ENCODE measurements at regions not wholly inside any gene's neighbourhood (a gene's known extent, or its start where the extent isn't known, plus 50 kb on each side); places are given as distances from the start of the nearest gene placed in this dataset.
"Not testable (repeated sequence)": the region's sequence is repeated elsewhere in the genome, so short reads cannot be mapped to it uniquely, and the experiment has no call there.

DNA sequence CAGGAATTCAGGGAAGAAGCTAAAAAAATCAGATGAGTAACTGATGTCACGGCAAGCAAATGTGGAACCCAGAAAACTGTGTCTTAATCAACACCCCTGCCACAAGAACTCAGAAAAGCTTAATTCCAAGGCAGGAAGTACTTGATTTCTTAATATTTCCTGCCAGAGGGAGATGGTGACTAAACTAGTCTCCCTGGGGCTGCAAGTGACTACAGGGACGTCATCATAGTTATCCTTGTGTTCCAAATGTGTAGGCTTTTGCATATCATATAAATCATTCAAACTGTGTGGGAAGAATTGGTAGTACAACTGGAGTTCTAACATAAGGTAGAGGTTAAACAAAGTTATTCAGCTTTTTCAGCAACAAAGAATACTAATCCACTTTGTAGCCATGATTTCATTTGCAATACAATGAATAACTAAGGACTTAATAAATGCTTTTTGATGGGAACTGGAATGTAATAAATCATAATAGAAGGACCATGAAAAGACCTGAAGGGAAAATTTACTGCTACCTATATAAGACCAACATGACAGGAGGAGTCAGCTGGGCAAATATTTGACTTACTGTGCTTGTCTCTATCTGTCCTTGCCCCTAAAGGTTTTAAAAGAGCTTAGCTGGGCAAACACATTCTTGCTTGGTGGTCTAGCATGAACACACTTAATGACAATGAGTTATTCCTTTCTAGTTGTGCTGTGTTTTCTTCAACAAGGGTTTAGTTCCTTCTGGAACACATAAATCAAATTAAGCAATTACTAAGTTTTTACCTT is 76.0 kb upstream of the NECTIN3 start:
- Histone ChIP-seq H3K9me3 (ENCODE audit: insufficient read depth, low read length) (no peaks in the 10 kb centered on the region; the same call in 1 of the 2 replicates), H3K4me3 (ENCODE audit: insufficient read length, low read depth) (no peak overlapping the region), H3K9ac (ENCODE audit: insufficient read length, low read depth) (no peak overlapping the region), H3K36me3 (ENCODE audit: insufficient read depth, insufficient read length, low read length) (no peaks in the 10 kb centered on the region), H3K4me1 (ENCODE audit: insufficient read depth, insufficient read length) (no peaks in the 10 kb centered on the region), H3K27me3 (ENCODE audit: insufficient read depth, insufficient read length) (no peaks in the 10 kb centered on the region)
- DNase-seq (ENCODE audit: low read depth, low spot score): no peak
- TF ChIP-seq SUZ12 (IDR thresholded peaks at IDR 0.05; ENCODE audit: extremely low read depth, insufficient read depth, insufficient read length): no peak
- TF ChIP-seq ZNF274 (IDR thresholded peaks at IDR 0.05; ENCODE audit: low read depth, low read length): no peak
- TF ChIP-seq YY1 (IDR thresholded peaks at IDR 0.05; ENCODE audit: insufficient read depth, insufficient read length): no peak

DNA sequence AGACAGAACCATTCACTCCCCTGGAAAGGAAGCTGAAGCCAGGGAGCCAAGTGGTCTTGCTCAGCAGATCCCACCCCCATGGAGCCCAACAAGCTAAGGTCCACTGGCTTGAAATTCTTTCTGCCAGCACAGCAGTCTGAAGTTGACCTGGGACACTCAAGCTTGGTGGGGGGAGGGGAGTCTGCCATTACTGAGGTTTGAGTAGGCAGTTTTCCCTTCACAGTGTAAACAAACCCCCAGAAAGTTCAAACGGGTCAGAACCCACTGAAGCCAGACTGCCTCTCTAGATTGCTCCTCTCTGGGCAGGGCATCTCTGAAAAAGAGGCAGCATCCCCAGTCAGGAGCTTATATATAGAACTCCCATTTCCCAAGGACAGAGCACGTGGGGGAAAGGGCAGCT is 72.8 kb upstream of the NECTIN3 start:
- not testable (repeated sequence) for H3K36me3 ChIP-seq (ENCODE audit: insufficient read depth, insufficient read length, low read length); H3K9me3 ChIP-seq (ENCODE audit: insufficient read depth, low read length); H3K27me3 ChIP-seq (ENCODE audit: insufficient read depth, insufficient read length); H3K4me1 ChIP-seq (ENCODE audit: insufficient read depth, insufficient read length); DNase-seq (ENCODE audit: low read depth, low spot score); H3K4me3 ChIP-seq (ENCODE audit: insufficient read length, low read depth); H3K9ac ChIP-seq (ENCODE audit: insufficient read length, low read depth)

DNA sequence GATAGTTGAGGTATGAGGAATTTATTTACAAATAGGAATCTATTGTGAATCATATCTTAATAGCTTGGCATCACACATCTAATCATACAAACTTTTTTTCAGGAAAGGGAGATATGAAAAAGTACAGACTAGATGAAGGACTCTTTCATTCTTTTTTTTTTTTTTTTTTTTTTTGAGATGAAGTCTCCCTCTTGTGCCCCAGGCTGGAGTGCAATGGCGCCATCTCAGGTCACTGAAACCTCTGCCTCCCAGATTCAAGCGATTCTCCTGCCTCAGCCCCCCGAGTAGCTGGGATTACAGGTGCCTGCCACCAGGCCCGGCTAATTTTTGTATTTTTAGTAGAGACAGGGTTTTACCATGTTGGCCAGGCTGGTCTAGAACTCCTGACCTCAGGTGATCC is 65.1 kb upstream of the NECTIN3 start:
- H3K36me3 ChIP-seq (ENCODE audit: insufficient read depth, insufficient read length, low read length); H3K4me1 ChIP-seq (ENCODE audit: insufficient read depth, insufficient read length); H3K4me3 ChIP-seq (ENCODE audit: insufficient read length, low read depth); H3K27me3 ChIP-seq (ENCODE audit: insufficient read depth, insufficient read length); DNase-seq (ENCODE audit: low read depth, low spot score); H3K9ac ChIP-seq (ENCODE audit: insufficient read length, low read depth); H3K9me3 ChIP-seq (ENCODE audit: insufficient read depth, low read length): not testable (repeated sequence)

DNA sequence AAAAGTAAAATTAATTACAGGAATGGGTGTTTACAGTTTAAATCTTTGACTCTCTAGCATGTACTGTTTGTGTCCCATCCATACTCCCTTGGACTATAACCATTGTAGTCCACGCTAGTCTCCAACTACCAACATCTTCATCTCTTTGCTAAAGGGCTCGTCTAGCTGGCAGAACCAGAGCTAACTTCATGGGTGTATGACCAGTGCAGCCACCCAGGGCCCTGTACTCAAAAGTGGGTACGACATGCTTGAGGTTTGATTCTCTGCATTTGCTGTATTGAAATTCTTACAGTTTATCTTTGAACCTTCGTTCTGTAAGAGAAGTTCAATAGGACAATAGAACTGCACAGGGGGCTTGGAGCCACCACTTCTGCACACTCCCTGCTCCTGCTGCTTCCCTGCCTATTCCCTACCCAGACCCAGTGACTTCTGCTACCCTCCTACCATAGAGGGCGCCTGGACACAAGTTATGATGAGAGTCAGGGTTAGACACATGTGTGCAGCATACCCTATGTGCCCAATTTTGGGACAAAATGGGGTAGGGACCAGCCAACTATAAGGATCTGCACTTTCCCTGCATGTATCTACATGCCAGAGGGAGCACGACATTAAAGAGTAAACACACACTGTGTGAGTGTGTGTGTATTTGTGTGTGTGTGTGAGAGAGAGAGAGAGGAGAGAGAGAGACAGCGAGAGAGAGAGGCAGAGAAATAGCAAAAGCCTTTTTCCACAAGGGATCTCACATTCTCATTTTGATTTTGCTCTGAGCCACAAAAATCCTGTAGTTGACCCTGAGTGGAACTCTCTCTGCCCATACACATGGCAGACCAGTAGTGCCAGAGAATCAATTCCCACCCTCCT is 59.0 kb upstream of the NECTIN3 start:
- TF ChIP-seq YY1 (IDR thresholded peaks at IDR 0.05; ENCODE audit: insufficient read depth, insufficient read length): no peak
- no peak for TF ChIP-seq SUZ12 (IDR thresholded peaks at IDR 0.05; ENCODE audit: extremely low read depth, insufficient read depth, insufficient read length)
- no peak for TF ChIP-seq ZNF274 (IDR thresholded peaks at IDR 0.05; ENCODE audit: low read depth, low read length)

More for the DNA sequence above, 59.0 kb upstream of the NECTIN3 start:
- no peaks in the 10 kb centered on the region for H3K4me1 ChIP-seq (ENCODE audit: insufficient read depth, insufficient read length)
- H3K36me3 ChIP-seq (ENCODE audit: insufficient read depth, insufficient read length, low read length): no peaks in the 10 kb centered on the region
- no peaks in the 10 kb centered on the region for H3K9me3 ChIP-seq (ENCODE audit: insufficient read depth, low read length)
- peak; percentile 2 for DNase-seq (ENCODE audit: low read depth, low spot score)
- no peaks in the 10 kb centered on the region for H3K27me3 ChIP-seq (ENCODE audit: insufficient read depth, insufficient read length)
- H3K4me3 ChIP-seq (ENCODE audit: insufficient read length, low read depth): no peak overlapping the region
- no peak overlapping the region for H3K9ac ChIP-seq (ENCODE audit: insufficient read length, low read depth)

All from NT2/D1 (cell line).